ENCODE measurements at regions not wholly inside any gene's neighbourhood (a gene's known extent, or its start where the extent isn't known, plus 50 kb on each side); places are given as distances from the start of the nearest gene placed in this dataset.

DNA sequence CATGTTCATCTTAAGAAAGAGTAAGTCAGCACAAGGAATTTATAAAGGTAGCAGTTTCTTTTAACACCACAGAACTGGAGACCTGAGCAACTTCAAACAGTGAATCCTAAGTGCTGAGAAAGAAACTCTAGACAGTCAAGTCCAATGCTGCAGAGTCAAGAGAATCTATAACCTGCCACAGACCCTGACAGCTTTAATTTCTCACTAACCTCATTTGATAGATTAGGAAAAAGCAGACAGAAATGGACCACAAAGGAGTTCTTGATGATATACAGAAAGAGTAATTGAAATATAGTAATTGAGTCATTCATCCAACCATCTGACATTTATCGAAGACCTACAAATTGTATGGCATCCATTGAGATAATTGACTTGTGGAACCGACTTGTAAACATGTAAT, 847.0 kb downstream of the SORCS1 start:
- DNase-seq (no peak), ATAC-seq (no peak)
- Mint-ChIP-seq H3K27me3 (no peaks in the 10 kb centered on the region), H3K4me1 (ENCODE audit: low read depth) (no peaks in the 10 kb centered on the region), H3K27ac (no peak overlapping the region), H3K4me3 (no peak overlapping the region), H3K9me3 (peaks cover 3% of the 10 kb centered on the region), H3K36me3 (ENCODE audit: low read depth) (no peaks in the 10 kb centered on the region)
- intact Hi-C loops (cut with micrococcal nuclease) = no loop called here
- no peak for TF ChIP-seq CTCF (IDR thresholded peaks at IDR 0.05)
- POLR2A ChIA-PET = no interaction called here
- CTCF ChIA-PET = no interaction called here

- H3K4me3 Mint-ChIP-seq = no peak overlapping the region
- H3K27ac Mint-ChIP-seq = no peak overlapping the region
- H3K4me1 Mint-ChIP-seq (ENCODE audit: low read depth) = no peaks in the 10 kb centered on the region
- DNase-seq (no peak), ATAC-seq (no peak)
- peaks cover 9% of the 10 kb centered on the region for H3K9me3 Mint-ChIP-seq
- ChIA-PET POLR2A (no interaction called here), CTCF (no interaction called here)
- no peak for TF ChIP-seq CTCF (IDR thresholded peaks at IDR 0.05)
- intact Hi-C loops (cut with micrococcal nuclease) = no loop called here
- H3K27me3 Mint-ChIP-seq = no peaks in the 10 kb centered on the region
- H3K36me3 Mint-ChIP-seq (ENCODE audit: low read depth) = no peaks in the 10 kb centered on the region
Measured at GRCh38 chr10:106313041-106313440, 851.5 kb downstream of the SORCS1 start.

GRCh38 chr10:106312087-106312486, 852.4 kb downstream of the SORCS1 start:
- no peaks in the 10 kb centered on the region for H3K4me1 Mint-ChIP-seq (ENCODE audit: low read depth)
- no peak overlapping the region for H3K4me3 Mint-ChIP-seq
- no peak for TF ChIP-seq CTCF (IDR thresholded peaks at IDR 0.05)
- intact Hi-C loops (cut with micrococcal nuclease) = no loop called here
- no peak overlapping the region for H3K27ac Mint-ChIP-seq
- no peaks in the 10 kb centered on the region for H3K36me3 Mint-ChIP-seq (ENCODE audit: low read depth)
- H3K27me3 Mint-ChIP-seq = no peaks in the 10 kb centered on the region
- ChIA-PET CTCF (no interaction called here), POLR2A (no interaction called here)
- H3K9me3 Mint-ChIP-seq = peaks cover 9% of the 10 kb centered on the region
- DNase-seq (no peak), ATAC-seq (no peak)

GRCh38 chr10:106311590-106311989, 852.9 kb downstream of the SORCS1 start:
- POLR2A ChIA-PET = no interaction called here

DNA sequence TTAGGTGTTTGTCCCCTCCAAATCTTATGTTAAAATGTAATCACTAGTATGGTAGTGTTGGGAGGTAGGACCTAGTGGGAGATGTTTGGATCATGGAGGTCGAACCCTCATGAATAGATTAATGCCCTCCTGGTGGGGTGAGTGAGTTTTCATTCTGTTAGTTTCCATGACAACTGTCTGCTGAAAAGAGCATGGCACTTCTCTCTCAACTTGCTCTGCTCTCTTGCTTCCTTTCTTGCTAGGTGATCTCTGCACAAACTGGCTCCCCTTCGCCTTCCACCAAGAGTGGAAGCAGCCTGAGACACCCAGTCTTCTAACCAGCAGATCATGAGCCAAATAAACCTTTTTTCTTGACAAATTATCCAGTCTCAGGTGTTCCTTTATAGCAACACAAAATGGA, 853.9 kb downstream of the SORCS1 start:
- no peak for DNase-seq
- POLR2A ChIA-PET = no interaction called here
- intact Hi-C loops (cut with micrococcal nuclease) = no loop called here
- Mint-ChIP-seq H3K36me3 (ENCODE audit: low read depth) (no peaks in the 10 kb centered on the region), H3K9me3 (peaks cover 9% of the 10 kb centered on the region), H3K27me3 (no peaks in the 10 kb centered on the region), H3K4me3 (no peak overlapping the region), H3K4me1 (ENCODE audit: low read depth) (no peaks in the 10 kb centered on the region), H3K27ac (no peak overlapping the region)
- no peak for ATAC-seq
- CTCF ChIA-PET = no interaction called here
- no peak for TF ChIP-seq CTCF (IDR thresholded peaks at IDR 0.05)

More at GRCh38 chr10:106311590-106311989, 852.9 kb downstream of the SORCS1 start:
- Mint-ChIP-seq H3K4me1 (ENCODE audit: low read depth) (no peaks in the 10 kb centered on the region), H3K9me3 (peaks cover 9% of the 10 kb centered on the region), H3K27ac (no peak overlapping the region), H3K27me3 (no peaks in the 10 kb centered on the region), H3K4me3 (no peak overlapping the region), H3K36me3 (ENCODE audit: low read depth) (no peaks in the 10 kb centered on the region)
- DNase-seq (no peak), ATAC-seq (no peak)
- TF ChIP-seq CTCF (IDR thresholded peaks at IDR 0.05) = no peak
- intact Hi-C loops (cut with micrococcal nuclease) = no loop called here
- CTCF ChIA-PET = no interaction called here
